DMS114 treated with DMSO at 0.1 percent for 48 hours (cell line): ENCODE measurements at regions not wholly inside any gene's neighbourhood (a gene's known extent, or its start where the extent isn't known, plus 50 kb on each side); places are given as distances from the start of the nearest gene placed in this dataset.
"Not testable (repeated sequence)": the region's sequence is repeated elsewhere in the genome, so short reads cannot be mapped to it uniquely, and the experiment has no call there.

Experiments
- DNase-seq: peaks from one replicate; lab custom pipeline; 2025; ENCODE audit not compliant: unreplicated experiment; lab: John Stamatoyannopoulos, UW

- DNase-seq: no peak
These were observed 86.3 kb downstream of the NUS1 start for GRCh38 chr6:117761610-117762009.

- DNase-seq: no peak
These were observed 96.1 kb downstream of the NUS1 start for GRCh38 chr6:117771403-117771802.

- DNase-seq: no peak
These were observed 101.2 kb downstream of the NUS1 start for GRCh38 chr6:117776441-117776840.

GRCh38 chr6:117781550-117781949 is 106.3 kb downstream of the NUS1 start:
- no peak for DNase-seq

- DNase-seq: no peak
These were observed 108.0 kb downstream of the NUS1 start for GRCh38 chr6:117783279-117783678.

GRCh38 chr6:117791012-117791411 is 115.7 kb downstream of the NUS1 start:
- DNase-seq: no peak

GRCh38 chr6:117795234-117795633 is 111.8 kb upstream of the SLC35F1 start:
- no peak for DNase-seq

- DNase-seq: not testable (repeated sequence)
These were observed 108.2 kb upstream of the SLC35F1 start for GRCh38 chr6:117798819-117799218.

- no peak for DNase-seq
These were observed 96.8 kb upstream of the SLC35F1 start for GRCh38 chr6:117810269-117810668.

- no peak for DNase-seq
These were observed 89.6 kb upstream of the SLC35F1 start for GRCh38 chr6:117817499-117817898.

GRCh38 chr6:117817992-117818391 is 89.1 kb upstream of the SLC35F1 start:
- DNase-seq: no peak

- DNase-seq: no peak
These were observed 88.6 kb upstream of the SLC35F1 start for GRCh38 chr6:117818449-117818848.

GRCh38 chr6:117829594-117830319 is 77.3 kb upstream of the SLC35F1 start:
- peak; percentile 40 for DNase-seq

- no peak for DNase-seq
These were observed 69.8 kb upstream of the SLC35F1 start for GRCh38 chr6:117837261-117837660.

GRCh38 chr6:117840541-117840983 is 66.5 kb upstream of the SLC35F1 start:
- DNase-seq: peak; percentile 39

GRCh38 chr6:117847912-117848311 is 59.2 kb upstream of the SLC35F1 start:
- no peak for DNase-seq

- DNase-seq: no peak
These were observed 58.0 kb upstream of the SLC35F1 start for GRCh38 chr6:117849087-117849486.
